Muscle of back (tissue), 3 donors: ENCODE measurements at regions not wholly inside any gene's neighbourhood (a gene's known extent, or its start where the extent isn't known, plus 50 kb on each side); places are given as distances from the start of the nearest gene placed in this dataset.

ENCODE experiments used
- DNase-seq, 3 donors: peaks; one replicate each; pipeline versions ENCODE4 v3.0.0 to v3.0.0-alpha.2; 2013

DNA sequence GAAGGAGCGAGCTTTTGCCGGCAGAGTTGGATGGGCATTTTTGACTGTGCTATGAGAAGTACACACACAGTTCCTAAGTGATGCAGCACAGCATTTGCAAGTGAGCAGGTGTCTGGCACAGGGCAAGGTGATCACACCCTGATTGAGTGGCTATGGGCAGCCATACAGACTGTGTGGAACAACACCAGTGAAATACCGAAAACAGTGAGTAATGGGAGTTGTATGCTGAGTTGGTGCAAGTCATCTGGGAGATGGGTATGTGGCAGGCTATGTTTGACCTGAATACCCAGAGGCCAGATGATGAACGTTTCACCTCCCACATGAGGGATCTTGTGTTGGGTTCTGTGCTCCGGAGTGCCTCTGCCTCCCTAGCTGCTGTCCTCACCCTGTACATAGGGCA lies 53.5 kb upstream of the TIPARP start:
- no peak for DNase-seq

GRCh38 chr3:156620260-156620659 lies 54.1 kb upstream of the TIPARP start:
- DNase-seq: no peak

DNA sequence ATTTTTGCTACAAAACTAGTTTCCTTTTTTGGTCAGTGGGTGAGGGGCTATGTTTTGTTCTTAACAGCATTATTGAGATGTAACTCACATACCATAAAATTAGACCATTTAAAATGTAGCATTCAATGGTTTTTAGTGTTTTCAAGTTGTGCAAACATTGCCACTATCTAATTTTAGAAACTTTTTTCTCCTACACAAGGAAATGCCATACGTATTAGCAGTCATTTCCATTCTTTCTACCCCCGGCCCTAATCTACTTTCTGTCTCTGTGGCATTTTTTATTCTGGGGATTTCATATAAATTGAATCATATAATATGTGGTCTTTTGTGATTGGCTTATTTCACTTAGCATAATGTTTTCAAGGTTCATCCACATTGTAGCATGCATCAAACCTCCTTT lies 55.0 kb upstream of the TIPARP start:
- DNase-seq: peak in 1 of 3 donors; percentile 51

GRCh38 chr3:156617781-156618180 lies 56.6 kb upstream of the TIPARP start:
- no peak for DNase-seq

DNA sequence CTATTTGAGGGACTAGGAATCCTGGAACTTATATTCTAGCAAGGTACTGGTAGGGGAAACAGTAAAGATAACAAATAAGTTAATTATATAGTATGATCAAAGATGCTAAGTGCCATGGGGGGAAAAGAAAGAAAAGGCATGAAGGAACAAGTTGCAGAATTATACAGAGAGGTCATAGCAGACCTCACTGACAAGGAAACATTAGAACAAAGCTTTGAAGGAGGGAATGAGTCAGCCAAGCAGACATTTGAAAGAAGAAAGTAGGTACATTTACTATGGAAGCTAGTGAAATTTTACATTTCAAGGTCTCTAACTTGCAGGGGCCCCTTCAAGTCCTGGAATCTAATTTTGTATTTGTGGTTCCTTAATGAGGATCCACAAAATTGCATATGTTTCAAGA lies 57.2 kb upstream of the TIPARP start:
- no peak for DNase-seq

GRCh38 chr3:156615592-156616173 lies 58.7 kb upstream of the TIPARP start:
- DNase-seq: peak in 1 of 3 donors; percentile 80

- no peak for DNase-seq
Observed at GRCh38 chr3:156614642-156615511, 59.5 kb upstream of the TIPARP start.

DNA sequence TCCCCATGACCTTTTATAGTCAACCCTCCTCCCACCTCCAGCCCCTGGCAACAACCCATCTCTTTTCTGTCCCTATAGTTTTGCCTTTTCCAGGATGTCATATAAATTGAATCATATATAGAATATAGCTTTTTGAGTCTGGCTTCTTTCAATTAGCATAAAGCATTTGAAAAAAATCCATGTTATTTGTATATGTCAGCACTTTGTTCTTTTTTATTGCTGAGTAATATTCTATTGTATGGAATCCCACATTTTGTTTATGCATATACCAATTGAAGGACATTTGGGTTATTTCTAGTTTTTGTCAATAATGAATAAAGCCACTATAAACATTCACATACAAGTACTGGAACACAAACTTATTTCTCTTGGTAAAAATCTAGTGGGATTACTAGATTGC lies 58.0 kb upstream of the SSR3 start:
- DNase-seq: no peak

DNA sequence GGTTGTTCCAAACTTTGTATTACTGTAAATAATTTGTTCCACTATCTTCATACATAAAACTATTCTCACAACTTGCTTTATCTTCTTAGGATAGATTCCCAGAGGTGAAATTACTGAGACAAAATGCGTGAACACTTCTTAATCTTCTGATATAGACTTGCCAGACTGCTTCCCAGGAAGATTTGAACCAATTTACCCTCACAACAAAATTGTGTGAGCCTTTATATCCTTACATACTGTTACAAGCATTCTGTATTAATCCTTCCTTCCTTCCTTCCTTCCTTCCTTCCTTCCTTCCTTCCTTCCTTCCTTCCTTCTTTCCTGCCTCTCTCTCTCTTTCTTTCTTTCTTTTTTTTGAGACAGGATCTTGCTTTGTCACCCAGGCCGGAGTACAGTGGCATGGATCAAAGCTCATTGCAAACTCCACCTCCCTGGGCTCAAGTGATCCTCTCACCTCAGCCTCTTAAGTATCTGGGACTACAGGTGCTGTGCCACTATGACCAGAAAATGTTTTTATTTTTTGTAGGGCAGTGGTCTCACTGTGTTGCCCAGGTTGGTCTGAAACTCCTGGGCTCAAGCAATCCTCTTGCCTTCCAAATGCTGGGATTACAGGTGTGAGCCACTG lies 57.1 kb upstream of the SSR3 start:
- no peak for DNase-seq

DNA sequence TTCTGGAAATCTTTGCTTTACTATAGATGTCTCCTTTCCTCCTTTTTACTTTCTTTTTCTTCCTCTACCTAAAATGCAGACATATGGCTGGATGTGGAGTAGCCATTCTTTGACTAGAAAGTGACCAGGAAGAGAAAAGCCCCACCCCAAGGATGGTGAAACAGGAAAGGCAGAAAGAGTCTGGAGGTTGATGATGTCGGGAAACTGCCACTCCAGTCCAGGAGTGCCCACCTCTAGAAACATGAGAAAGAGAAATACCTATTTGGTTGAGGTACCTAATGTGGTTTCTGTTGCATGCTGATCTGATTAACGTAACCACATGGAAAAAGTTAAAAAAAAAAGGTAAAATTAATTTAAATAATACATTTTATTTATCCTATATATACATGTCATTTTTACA lies 55.2 kb upstream of the SSR3 start:
- DNase-seq: no peak

GRCh38 chr3:156609546-156609945 lies 54.6 kb upstream of the SSR3 start:
- DNase-seq: no peak

GRCh38 chr3:156608601-156609514 lies 53.9 kb upstream of the SSR3 start:
- DNase-seq: no peak

- DNase-seq: no peak
Observed at GRCh38 chr3:156606729-156607128, 51.8 kb upstream of the SSR3 start.

GRCh38 chr3:156605686-156606605 lies 51.0 kb upstream of the SSR3 start:
- peak; percentile 66 to 81 (median 74) for DNase-seq

DNA sequence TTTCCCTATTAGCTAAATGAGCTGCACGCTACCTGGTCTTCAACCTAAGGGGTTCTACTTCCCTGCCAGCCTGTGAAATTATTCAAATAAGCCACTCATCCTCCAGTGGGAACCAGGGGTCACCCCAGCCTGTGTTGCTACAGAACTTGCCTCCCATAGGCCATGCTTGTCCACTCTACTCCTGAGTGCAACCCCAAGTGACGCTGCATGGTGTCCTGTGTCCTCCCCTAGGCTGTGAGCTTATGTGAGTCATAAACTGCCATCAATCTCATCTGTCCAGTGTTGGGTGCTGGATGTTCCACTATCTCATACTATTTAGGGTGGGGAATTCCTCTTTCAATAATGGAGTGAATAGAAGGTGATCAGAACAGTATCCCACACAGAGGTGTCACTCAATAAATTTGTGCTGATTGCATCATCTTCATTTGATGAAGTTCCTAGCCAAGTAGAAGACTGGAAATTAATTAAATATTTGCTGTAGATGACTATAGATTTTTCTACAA lies 49.8 kb upstream of the SSR3 start:
- DNase-seq: no peak
